Neural cell (in vitro differentiated cells): ENCODE measurements at regions not wholly inside any gene's neighbourhood (a gene's known extent, or its start where the extent isn't known, plus 50 kb on each side); places are given as distances from the start of the nearest gene placed in this dataset.

Experiments
- H2AFZ ChIP-seq: fragments of 200-600, 300-800 bp; sonication (generic), shearing (Covaris generic); 2 replicates; pipeline ENCODE4 v1.6.0; 2014; ENCODE audit warnings: low read depth, mild to moderate bottlenecking, antibody characterized with exemption, low read length, moderate library complexity
- H3F3A ChIP-seq: fragments of 200-600 bp; shearing (Covaris generic); 2 replicates; pipeline ENCODE4 v1.6.1; 2016; ENCODE audit warnings: mild to moderate bottlenecking, moderate library complexity, mixed read lengths, antibody characterized with exemption, low read length; ENCODE audit not compliant: insufficient read depth, poor library complexity, severe bottlenecking
- H3K27ac ChIP-seq: fragments of 200-600, 300-800 bp; sonication (generic), shearing (Covaris generic); 2 replicates; pipeline ENCODE4 v1.5.1; 2014; ENCODE audit warnings: mild to moderate bottlenecking, low read length, moderate library complexity
- H3K27me3 ChIP-seq: fragments of 300-800, 200-600 bp; sonication (generic), shearing (Covaris generic); 2 replicates; pipeline ENCODE4 v1.6.0; 2014; ENCODE audit warnings: mild to moderate bottlenecking, low read depth, low read length, moderate library complexity; ENCODE audit not compliant: insufficient read depth
- H3K36me3 ChIP-seq: fragments of 300-800, 200-600 bp; sonication (generic), shearing (Covaris generic); 2 replicates; pipeline ENCODE4 v1.5.1; 2014; ENCODE audit warnings: mild to moderate bottlenecking, antibody characterized with exemption, low read length, moderate library complexity; ENCODE audit not compliant: insufficient read depth
- H3K4me2 ChIP-seq: fragments of 300-800, 200-600 bp; sonication (generic), shearing (Covaris generic); 2 replicates; pipeline ENCODE4 v1.6.0; 2014; ENCODE audit warnings: mild to moderate bottlenecking, low read length
- H3K4me3 ChIP-seq: fragments of 300-800, 200-600 bp; sonication (generic), shearing (Covaris generic); 2 replicates; pipeline ENCODE4 v1.5.1; 2014; ENCODE audit warnings: mild to moderate bottlenecking, low read length, moderate library complexity
- H3K79me2 ChIP-seq: fragments of 200-600 bp; shearing (Covaris generic); replicated peaks from 2 replicates; pipeline ENCODE4 v1.6.0; 2014; ENCODE audit warnings: mild to moderate bottlenecking, low read length, moderate library complexity; ENCODE audit not compliant: insufficient read depth
- H3K9ac ChIP-seq: fragments of 300-800, 200-600 bp; sonication (generic), shearing (Covaris generic); 2 replicates; pipeline ENCODE4 v1.6.1; 2016; ENCODE audit warnings: mild to moderate bottlenecking, low read length, mixed read lengths
- H3K9me2 ChIP-seq: fragments of 200-600 bp; shearing (Covaris generic); 2 replicates; pipeline ENCODE4 v1.6.1; 2016; ENCODE audit warnings: mild to moderate bottlenecking, low read length, mixed read lengths; ENCODE audit not compliant: insufficient read depth
- H3K9me3 ChIP-seq: fragments of 200-600, 300-800 bp; sonication (generic), shearing (Covaris generic); 2 replicates; pipeline ENCODE4 v1.6.1; 2016; ENCODE audit warnings: mild to moderate bottlenecking, mixed run types, low read length, moderate library complexity, mixed read lengths
- H4K20me1 ChIP-seq: fragments of 200-600 bp; shearing (Covaris generic); 2 replicates; pipeline ENCODE4 v1.6.1; 2016; ENCODE audit warnings: mild to moderate bottlenecking, mixed run types; ENCODE audit not compliant: insufficient read depth
- CTCF ChIP-seq: fragments of 450-650 bp; IDR thresholded peaks from 2 replicates; pipeline ENCODE4 v1.5.1; 2014; ENCODE audit warnings: antibody characterized with exemption, mild to moderate bottlenecking, moderate library complexity; ENCODE audit not compliant: poor library complexity, severe bottlenecking
- EP300 ChIP-seq: fragments of 450-650 bp; conservative IDR thresholded peaks from 2 replicates; pipeline ENCODE4 v1.6.1; 2014; ENCODE audit warnings: antibody characterized with exemption, mild to moderate bottlenecking, moderate library complexity; ENCODE audit not compliant: poor library complexity, severe bottlenecking
- EZH2 ChIP-seq: fragments of 200-600, 300-800 bp; shearing (Covaris generic), sonication (generic); IDR thresholded peaks from 2 replicates; pipeline ENCODE4 v1.6.1; 2014; ENCODE audit warnings: antibody characterized with exemption, low read length, borderline replicate concordance, mild to moderate bottlenecking; ENCODE audit not compliant: insufficient read depth, poor library complexity, severe bottlenecking
- MXI1 ChIP-seq: fragments of 450-650 bp; conservative IDR thresholded peaks from 2 replicates; pipeline ENCODE4 v1.6.1; 2014; ENCODE audit warnings: antibody characterized with exemption, mild to moderate bottlenecking; ENCODE audit not compliant: poor library complexity, severe bottlenecking
- POLR2AphosphoS5 ChIP-seq: IDR thresholded peaks from 2 replicates; pipeline ENCODE4 v1.6.1; 2012
- RAD21 ChIP-seq: fragments of 450-650 bp; conservative IDR thresholded peaks from 2 replicates; pipeline ENCODE4 v1.6.1; 2014; ENCODE audit warnings: antibody characterized with exemption, mild to moderate bottlenecking, moderate library complexity
- REST ChIP-seq: IDR thresholded peaks from 2 replicates; pipeline ENCODE4 v1.6.1; 2012; ENCODE audit warnings: borderline replicate concordance
- SMC3 ChIP-seq: fragments of 450-650 bp; conservative IDR thresholded peaks from 2 replicates; pipeline ENCODE4 v1.6.1; 2014; ENCODE audit warnings: antibody characterized with exemption, mild to moderate bottlenecking, moderate library complexity; ENCODE audit not compliant: poor library complexity
- TAF1 ChIP-seq: IDR thresholded peaks from 2 replicates; pipeline ENCODE4 v1.6.1; 2012; ENCODE audit warnings: low read depth

- no peaks in the 10 kb centered on the region for H3F3A ChIP-seq
- no peaks in the 10 kb centered on the region for H4K20me1 ChIP-seq
- no peak overlapping the region for H3K9ac ChIP-seq
- no peak overlapping the region for H3K27ac ChIP-seq
- no peaks in the 10 kb centered on the region for H3K9me3 ChIP-seq
- no peaks in the 10 kb centered on the region for H3K36me3 ChIP-seq
- H3K4me2 ChIP-seq, result no peak overlapping the region
- no peak overlapping the region for H2AFZ ChIP-seq
- H3K79me2 ChIP-seq, result no peaks in the 10 kb centered on the region
- TF ChIP-seq REST (no peak), CTCF (no peak), EZH2 (no peak), RAD21 (no peak), EP300 (no peak)
- no peaks in the 10 kb centered on the region for H3K9me2 ChIP-seq
- no peak overlapping the region for H3K4me3 ChIP-seq
- H3K27me3 ChIP-seq, result no peaks in the 10 kb centered on the region
Measured at GRCh38 chr12:83408146-83408545, 721.4 kb downstream of the TMTC2 start.

GRCh38 chr12:83404521-83404920 is 717.8 kb downstream of the TMTC2 start:
- no peaks in the 10 kb centered on the region for H4K20me1 ChIP-seq
- no peak overlapping the region for H3K4me3 ChIP-seq
- no peaks in the 10 kb centered on the region for H3K9me3 ChIP-seq
- H3K27ac ChIP-seq, result no peak overlapping the region
- no peaks in the 10 kb centered on the region for H3K9me2 ChIP-seq
- H2AFZ ChIP-seq, result no peak overlapping the region
- no peaks in the 10 kb centered on the region for H3K79me2 ChIP-seq
- no peak overlapping the region for H3K9ac ChIP-seq
- H3K4me2 ChIP-seq, result no peak overlapping the region
- TF ChIP-seq EZH2 (no peak), POLR2AphosphoS5 (no peak), MXI1 (no peak), TAF1 (no peak), CTCF (no peak), RAD21 (no peak), SMC3 (no peak), REST (no peak), EP300 (no peak)
- no peaks in the 10 kb centered on the region for H3F3A ChIP-seq
- H3K27me3 ChIP-seq, result no peaks in the 10 kb centered on the region
- H3K36me3 ChIP-seq, result no peaks in the 10 kb centered on the region
